Nephron (organoid): ENCODE measurements at regions not wholly inside any gene's neighbourhood (a gene's known extent, or its start where the extent isn't known, plus 50 kb on each side); places are given as distances from the start of the nearest gene placed in this dataset.

Experiments used
- H3K27ac Mint-ChIP-seq, 3 experiments: 2 replicates each; pipeline ENCODE4 v1.8.0; 2020; ENCODE audit warnings: mixed read lengths in 3 of 3, mild to moderate bottlenecking in 2 of 3, moderate library complexity in 1 of 3
- H3K27me3 Mint-ChIP-seq: 2 replicates; pipeline ENCODE4 v1.8.0; 2021; ENCODE audit warnings: low read depth, mild to moderate bottlenecking, moderate library complexity, mixed read lengths
- H3K36me3 Mint-ChIP-seq: 2 replicates; pipeline ENCODE4 v1.8.0; 2020; ENCODE audit warnings: low read depth, mixed read lengths
- H3K4me1 Mint-ChIP-seq: 2 replicates; pipeline ENCODE4 v1.8.0; 2020; ENCODE audit warnings: mixed read lengths
- H3K4me3 Mint-ChIP-seq, 3 experiments: 2 replicates each; pipeline ENCODE4 v1.8.0; 2020; ENCODE audit warnings: mild to moderate bottlenecking in 3 of 3, mixed read lengths in 3 of 3, moderate library complexity in 2 of 3
- H3K9me3 Mint-ChIP-seq: 2 replicates; pipeline ENCODE4 v1.8.0; 2020; ENCODE audit warnings: mixed read lengths
- TF ChIP-seq, protein P1 (sequence below), 3 experiments: fragments of 200-600 bp; sonication (generic); IDR thresholded peaks; one replicate each; pipeline ENCODE4 v1.5.0; 2021; ENCODE audit warnings: antibody characterized with exemption in 3 of 3; ENCODE audit not compliant: unreplicated experiment in 3 of 3

DNA sequence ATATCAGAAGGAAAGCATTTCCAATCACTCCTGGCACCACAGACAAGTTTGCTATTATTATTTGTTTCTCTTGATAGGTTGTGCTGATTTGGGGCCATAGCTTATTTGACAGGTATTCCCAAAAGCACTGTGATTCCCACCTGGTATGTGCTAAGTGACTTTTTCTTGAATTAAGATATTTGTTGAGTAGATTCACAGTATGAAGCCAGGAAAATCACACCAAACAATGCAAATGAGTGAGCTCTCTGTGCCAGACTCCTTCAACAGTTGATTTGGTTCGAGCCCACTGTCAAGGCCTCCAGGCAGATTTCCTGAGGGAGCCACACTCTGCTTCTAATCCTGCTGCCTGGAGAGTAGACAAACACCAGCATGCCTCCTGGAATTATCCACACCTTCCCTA lies 253.0 kb upstream of the POU2AF2 start:
- Mint-ChIP-seq H3K27ac (no peak overlapping the region), H3K27me3 (no peaks in the 10 kb centered on the region), H3K4me1 (peaks cover 12% of the 10 kb centered on the region), H3K9me3 (no peaks in the 10 kb centered on the region), H3K4me3 (no peak overlapping the region), H3K36me3 (no peaks in the 10 kb centered on the region)
- TF ChIP-seq, protein P1, sequence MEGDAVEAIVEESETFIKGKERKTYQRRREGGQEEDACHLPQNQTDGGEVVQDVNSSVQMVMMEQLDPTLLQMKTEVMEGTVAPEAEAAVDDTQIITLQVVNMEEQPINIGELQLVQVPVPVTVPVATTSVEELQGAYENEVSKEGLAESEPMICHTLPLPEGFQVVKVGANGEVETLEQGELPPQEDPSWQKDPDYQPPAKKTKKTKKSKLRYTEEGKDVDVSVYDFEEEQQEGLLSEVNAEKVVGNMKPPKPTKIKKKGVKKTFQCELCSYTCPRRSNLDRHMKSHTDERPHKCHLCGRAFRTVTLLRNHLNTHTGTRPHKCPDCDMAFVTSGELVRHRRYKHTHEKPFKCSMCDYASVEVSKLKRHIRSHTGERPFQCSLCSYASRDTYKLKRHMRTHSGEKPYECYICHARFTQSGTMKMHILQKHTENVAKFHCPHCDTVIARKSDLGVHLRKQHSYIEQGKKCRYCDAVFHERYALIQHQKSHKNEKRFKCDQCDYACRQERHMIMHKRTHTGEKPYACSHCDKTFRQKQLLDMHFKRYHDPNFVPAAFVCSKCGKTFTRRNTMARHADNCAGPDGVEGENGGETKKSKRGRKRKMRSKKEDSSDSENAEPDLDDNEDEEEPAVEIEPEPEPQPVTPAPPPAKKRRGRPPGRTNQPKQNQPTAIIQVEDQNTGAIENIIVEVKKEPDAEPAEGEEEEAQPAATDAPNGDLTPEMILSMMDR (IDR thresholded peaks at IDR 0.05; ENCODE audit: unreplicated experiment in 3 of 3): no peak

DNA sequence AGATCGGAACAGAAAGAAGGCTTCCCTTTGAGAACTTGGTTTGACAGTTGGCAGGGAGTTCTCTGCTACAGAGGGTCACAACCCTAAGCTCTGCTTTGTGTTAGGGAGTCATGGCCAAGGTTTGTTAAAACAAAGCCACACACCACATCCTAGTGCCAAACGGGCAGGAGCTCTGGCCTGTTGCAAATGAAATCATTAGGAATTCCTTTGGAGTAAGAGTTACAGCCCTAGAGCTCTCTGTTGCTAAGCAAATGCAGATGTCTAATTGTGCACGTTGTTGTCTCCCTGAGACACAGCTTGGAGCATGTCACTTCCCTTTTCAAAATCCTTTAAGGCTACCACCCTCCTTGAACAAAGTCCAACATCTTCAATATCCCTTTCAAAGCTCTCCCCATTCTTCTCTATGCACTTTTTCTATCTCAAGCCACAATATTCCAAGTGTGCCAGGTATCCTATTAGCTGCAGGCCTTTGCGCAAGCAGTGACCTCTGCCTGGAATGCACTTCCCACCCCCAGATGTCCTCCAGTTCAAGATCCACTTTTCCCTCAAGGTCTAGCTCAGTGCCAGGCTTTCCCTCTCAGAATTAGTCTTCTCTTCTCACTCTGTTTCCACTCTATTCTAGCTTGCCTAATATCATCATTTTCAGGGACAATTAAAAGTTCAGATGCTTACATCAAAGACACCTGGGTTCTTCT lies 253.7 kb upstream of the POU2AF2 start:
- Mint-ChIP-seq H3K27ac (peak overlapping the region in 2 of 3 experiments; percentile 3), H3K4me3 (no peak overlapping the region), H3K27me3 (no peaks in the 10 kb centered on the region), H3K36me3 (no peaks in the 10 kb centered on the region), H3K4me1 (peaks cover 12% of the 10 kb centered on the region), H3K9me3 (no peaks in the 10 kb centered on the region)
- TF ChIP-seq, protein P1 (IDR thresholded peaks at IDR 0.05; ENCODE audit: unreplicated experiment in 3 of 3): no peak

DNA sequence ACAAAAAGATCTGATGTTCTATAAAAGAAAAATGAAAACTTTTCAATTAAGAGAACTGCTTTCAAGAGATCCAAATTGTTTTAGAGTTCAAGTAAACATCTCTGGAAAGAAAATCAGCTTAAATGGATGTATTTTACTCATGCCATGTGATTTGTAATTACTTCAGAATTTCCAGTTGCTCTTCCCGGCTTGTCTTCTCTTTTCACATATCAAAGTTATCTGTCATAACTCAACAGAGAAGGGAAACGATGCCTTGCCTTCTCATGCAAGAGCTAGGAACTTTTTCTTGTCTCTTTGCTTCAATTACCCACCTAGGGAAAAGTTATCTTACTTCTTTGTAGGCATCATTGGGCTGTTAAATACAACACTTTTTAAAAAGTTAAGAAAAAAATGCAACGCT lies 255.2 kb upstream of the POU2AF2 start:
- Mint-ChIP-seq H3K27me3 (no peaks in the 10 kb centered on the region), H3K4me1 (peaks cover 12% of the 10 kb centered on the region), H3K36me3 (no peaks in the 10 kb centered on the region), H3K4me3 (no peak overlapping the region), H3K27ac (no peak overlapping the region), H3K9me3 (no peaks in the 10 kb centered on the region)
- TF ChIP-seq, protein P1 (IDR thresholded peaks at IDR 0.05; ENCODE audit: unreplicated experiment in 3 of 3): no peak

DNA sequence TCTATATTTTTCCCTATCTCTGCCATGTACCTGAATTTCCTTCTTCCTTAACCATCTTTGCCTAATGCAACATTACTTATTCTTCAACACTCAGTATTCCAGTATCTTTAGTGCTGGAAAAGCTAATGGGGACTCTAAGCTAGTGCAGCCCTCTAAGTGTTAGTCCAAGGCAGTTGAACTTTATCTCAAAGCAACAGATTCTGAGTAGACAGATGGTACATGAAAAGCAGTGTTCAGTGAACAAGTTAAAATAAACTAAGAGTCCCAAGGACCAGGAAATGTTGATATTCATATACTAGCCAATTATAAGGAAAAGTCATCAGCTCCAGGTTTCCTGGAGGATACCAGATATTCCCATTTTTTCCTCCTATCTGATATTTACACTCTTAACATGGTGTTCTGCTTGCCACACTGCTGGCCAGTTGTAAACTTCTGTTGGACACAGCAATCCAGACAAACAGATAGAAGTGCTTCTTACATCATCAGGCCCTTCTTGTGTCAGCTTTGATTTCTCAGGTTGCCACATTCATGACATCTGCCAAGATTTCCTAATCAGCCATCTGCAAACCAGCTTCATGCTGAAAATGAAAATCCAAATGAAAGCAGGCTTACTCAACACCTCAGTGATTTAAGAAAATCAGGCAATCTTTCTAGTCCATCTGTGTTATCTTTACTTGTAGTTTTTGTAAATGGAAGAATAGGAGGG lies 255.9 kb upstream of the POU2AF2 start:
- TF ChIP-seq, protein P1 (IDR thresholded peaks at IDR 0.05; ENCODE audit: unreplicated experiment in 3 of 3): no peak
- Mint-ChIP-seq H3K27ac (no peak overlapping the region), H3K36me3 (no peaks in the 10 kb centered on the region), H3K27me3 (no peaks in the 10 kb centered on the region), H3K9me3 (no peaks in the 10 kb centered on the region), H3K4me1 (peaks cover 12% of the 10 kb centered on the region), H3K4me3 (no peak overlapping the region)

DNA sequence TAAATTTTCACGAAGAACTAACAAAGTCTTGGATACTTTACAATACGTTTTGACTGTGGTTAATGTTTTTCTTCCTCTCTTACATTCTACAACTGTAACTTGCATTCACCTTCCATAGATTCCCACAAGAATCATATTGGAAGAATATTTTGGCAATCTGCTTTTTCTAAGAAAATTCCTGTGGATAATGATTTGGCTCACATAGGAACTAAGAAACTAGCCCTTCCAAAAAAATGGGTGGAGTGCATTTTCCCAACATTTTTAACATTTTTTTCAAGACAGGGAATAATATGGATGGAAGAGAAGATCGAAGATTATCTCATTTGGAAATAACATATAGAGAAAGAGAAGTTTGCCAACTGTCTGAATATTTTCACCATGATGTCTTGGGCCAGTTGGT lies 256.9 kb upstream of the POU2AF2 start:
- Mint-ChIP-seq H3K27ac (no peak overlapping the region), H3K4me1 (peaks cover 12% of the 10 kb centered on the region), H3K36me3 (no peaks in the 10 kb centered on the region), H3K27me3 (no peaks in the 10 kb centered on the region), H3K4me3 (no peak overlapping the region), H3K9me3 (no peaks in the 10 kb centered on the region)
- TF ChIP-seq, protein P1 (IDR thresholded peaks at IDR 0.05; ENCODE audit: unreplicated experiment in 3 of 3): no peak

DNA sequence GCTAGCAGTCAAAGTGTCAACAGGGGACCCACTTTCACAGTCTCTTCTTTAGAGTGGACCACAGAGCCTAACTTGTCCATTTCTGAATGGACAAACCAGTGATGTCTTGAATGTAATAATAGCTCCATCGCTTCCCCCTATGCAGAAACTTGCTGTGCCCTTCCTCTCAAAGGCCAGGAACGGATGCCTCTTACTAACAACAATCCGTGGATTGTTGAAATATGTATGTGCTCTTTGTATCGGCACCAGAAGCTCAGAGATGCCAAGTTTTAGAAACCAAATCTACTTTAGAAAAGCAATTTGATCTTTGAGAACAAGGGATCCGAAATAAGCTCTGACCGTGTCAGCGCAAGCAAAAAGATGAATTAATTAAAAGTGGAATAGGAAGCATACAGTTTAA lies 259.5 kb upstream of the POU2AF2 start:
- TF ChIP-seq, protein P1 (IDR thresholded peaks at IDR 0.05; ENCODE audit: unreplicated experiment in 3 of 3): no peak
- H3K9me3 Mint-ChIP-seq: no peaks in the 10 kb centered on the region
- peaks cover 5% of the 10 kb centered on the region for H3K4me1 Mint-ChIP-seq
- no peak overlapping the region for H3K27ac Mint-ChIP-seq
- H3K36me3 Mint-ChIP-seq: no peaks in the 10 kb centered on the region
- H3K4me3 Mint-ChIP-seq: no peak overlapping the region
- H3K27me3 Mint-ChIP-seq: no peaks in the 10 kb centered on the region
